Kidney (tissue), 13 donors: ENCODE measurements at regions not wholly inside any gene's neighbourhood (a gene's known extent, or its start where the extent isn't known, plus 50 kb on each side); places are given as distances from the start of the nearest gene placed in this dataset.

ENCODE experiments used
- DNase-seq, 5 donors: peaks; one replicate each; pipeline ENCODE4 v3.0.0-alpha.2; 2013 to 2020
- FAIRE-seq: peaks from 2 replicates; lab custom pipeline; 2012; peaks lifted over from hg19 to GRCh38; lab: Jason Lieb, UNC
- H3K27ac ChIP-seq, 2 donors: one replicate each; pipeline ENCODE4 v1.7.0; 2013; ENCODE audit warnings: low read depth in 2 of 2, low read length in 2 of 2, inconsistent platforms in 1 of 2
- H3K27me3 ChIP-seq: one replicate; pipeline ENCODE4 v1.7.1; 2013; ENCODE audit warnings: low read length, inconsistent platforms; ENCODE audit not compliant: control insufficient read depth, insufficient read depth
- H3K36me3 ChIP-seq, 3 donors: one replicate each; pipeline versions ENCODE4 v1.7.0 to v1.7.1; 2013; ENCODE audit warnings: low read length in 3 of 3, control low read depth in 1 of 3, inconsistent platforms in 1 of 3; ENCODE audit not compliant: insufficient read depth in 3 of 3, control insufficient read depth in 2 of 3
- H3K4me1 ChIP-seq, 3 donors: one replicate each; pipeline versions ENCODE4 v1.7.0 to v1.7.1; 2013; ENCODE audit warnings: low read length in 3 of 3, inconsistent platforms in 1 of 3, low read depth in 1 of 3; ENCODE audit not compliant: control insufficient read depth in 2 of 3, insufficient read depth in 2 of 3
- H3K4me3 ChIP-seq, 3 donors: one replicate each; pipeline versions ENCODE4 v1.7.0 to v1.8.1; 2013; ENCODE audit warnings: low read length in 3 of 3, control low read depth in 1 of 3, inconsistent platforms in 1 of 3
- H3K9ac ChIP-seq, 3 donors: one replicate each; pipeline versions ENCODE4 v1.7.0 to v1.7.1; 2013; ENCODE audit warnings: low read length in 3 of 3, control low read depth in 1 of 3, inconsistent platforms in 1 of 3
- H3K9me3 ChIP-seq, 3 donors: one replicate each; pipeline versions ENCODE4 v1.7.0 to v1.7.1; 2013; ENCODE audit warnings: low read length in 3 of 3, control low read depth in 1 of 3, inconsistent platforms in 1 of 3; ENCODE audit not compliant: control insufficient read depth in 2 of 3, insufficient read depth in 1 of 3
- CTCF ChIP-seq: IDR thresholded peaks from 3 replicates; pipeline ENCODE4 v1.5.1; 2012; ENCODE audit warnings: mild to moderate bottlenecking, moderate library complexity, borderline replicate concordance; ENCODE audit not compliant: insufficient read depth; ENCODE audit errors: extremely low read depth
- intact Hi-C: fragments of 100-400 bp; cut with DNase I; formaldehyde crosslinking; loops from one replicate; pipeline ENCODE4 v1.11.1; 2022
- donor health status: control.
- donor health status: control.
- donor health status: control.
- donor health status: control.
- donor health status: control.
- donor health status: DM: yes; HTN: yes; CAD: no.
- donor health status: Normal renal cell carcinoma (clear cell type).

DNA sequence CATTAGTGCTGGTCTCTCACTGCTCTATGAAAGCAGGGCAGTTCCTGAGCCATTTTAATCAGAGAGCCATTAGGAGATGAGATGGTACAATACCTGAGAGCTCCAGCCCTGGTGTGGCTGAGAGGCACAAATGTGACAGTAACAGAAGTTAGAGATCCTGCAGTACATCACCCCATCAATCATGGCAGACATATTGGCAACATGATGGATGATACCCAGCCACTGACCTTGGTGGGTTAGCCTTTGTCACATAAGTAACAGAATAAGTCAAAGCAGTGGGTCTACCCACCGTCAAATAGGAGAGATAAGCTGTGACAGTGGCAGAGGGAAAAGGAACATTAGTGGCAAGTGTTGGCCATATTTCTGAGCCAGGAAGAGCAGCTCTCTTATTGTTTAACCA lies 53.3 kb upstream of the NXPH1 start:
- DNase-seq: no peak
- H3K4me3 ChIP-seq: no peak overlapping the region
- no peak overlapping the region for H3K9ac ChIP-seq
- TF ChIP-seq CTCF: no peak
- no peaks in the 10 kb centered on the region for H3K36me3 ChIP-seq
- no peak for FAIRE-seq
- no peaks in the 10 kb centered on the region for H3K27me3 ChIP-seq
- no peaks in the 10 kb centered on the region for H3K9me3 ChIP-seq
- H3K27ac ChIP-seq: no peak overlapping the region
- intact Hi-C loops: no loop called here
- H3K4me1 ChIP-seq: no peaks in the 10 kb centered on the region

DNA sequence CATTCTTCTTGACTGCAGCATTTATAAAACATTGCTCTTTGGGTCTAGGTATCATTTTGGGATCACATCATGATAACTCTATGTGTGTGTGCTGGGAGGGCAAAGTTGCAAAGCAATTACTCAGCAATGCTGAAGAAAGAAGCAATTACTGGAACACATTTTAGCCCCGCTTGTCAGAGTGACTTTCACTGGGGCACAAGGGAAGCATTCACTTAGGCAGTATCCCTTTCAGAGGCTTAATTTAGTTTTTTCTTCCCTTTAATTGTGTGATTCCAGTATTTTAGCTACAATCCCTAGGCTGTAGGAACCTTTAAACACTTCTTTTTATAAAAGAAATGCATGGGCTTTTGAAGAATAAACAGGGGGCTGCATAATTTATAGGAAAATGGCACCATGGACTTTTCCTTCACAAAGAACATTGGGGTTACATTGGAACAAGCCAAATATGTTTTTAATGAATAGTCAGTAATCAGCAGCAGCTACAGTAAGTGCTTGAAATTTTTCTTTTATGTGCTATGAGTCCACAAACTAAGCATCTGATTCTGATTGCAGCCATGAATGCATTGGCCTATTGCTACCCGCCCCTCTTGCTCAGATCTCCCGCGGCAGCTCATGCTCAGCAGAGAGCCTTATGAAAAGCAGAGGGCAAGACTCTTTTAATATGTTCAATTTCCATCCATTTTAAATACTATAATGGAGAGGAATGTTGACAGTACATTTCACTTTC lies 51.2 kb upstream of the NXPH1 start:
- Histone ChIP-seq H3K9me3 (no peaks in the 10 kb centered on the region), H3K27me3 (no peaks in the 10 kb centered on the region), H3K4me3 (no peak overlapping the region), H3K36me3 (no peaks in the 10 kb centered on the region), H3K27ac (no peak overlapping the region), H3K4me1 (no peaks in the 10 kb centered on the region), H3K9ac (no peak overlapping the region)
- intact Hi-C loops: no loop called here
- DNase-seq (no peak), FAIRE-seq (no peak)
- no peak for TF ChIP-seq CTCF
